ENCODE measurements at regions not wholly inside any gene's neighbourhood (a gene's known extent, or its start where the extent isn't known, plus 50 kb on each side); places are given as distances from the start of the nearest gene placed in this dataset.

GRCh38 chr9:82234160-82234943 is 245.8 kb downstream of the SPATA31D1 start:
- Histone ChIP-seq H3K9ac (ENCODE audit: low read length) (no peak overlapping the region), H2AFZ (ENCODE audit: low read depth, low read length, poor library complexity, severe bottlenecking) (no peak overlapping the region), H3K27ac (ENCODE audit: low read depth, low read length) (no peak overlapping the region), H3K4me1 (ENCODE audit: control insufficient read depth in 1 of 2, insufficient read depth in 2 of 2, low read length in 2 of 2) (no peaks in the 10 kb centered on the region), H3K9me2 (ENCODE audit: insufficient read depth) (no peaks in the 10 kb centered on the region), H3K9me3 (ENCODE audit: control insufficient read depth in 1 of 2, insufficient read depth in 1 of 2, low read depth in 1 of 2, low read length in 2 of 2) (no peaks in the 10 kb centered on the region; a peak in 1 of 4 replicates), H3K4me2 (ENCODE audit: low read length) (no peak overlapping the region), H3K79me2 (ENCODE audit: insufficient read depth, low read length) (no peaks in the 10 kb centered on the region), H3K36me3 (ENCODE audit: control insufficient read depth in 1 of 2, insufficient read depth in 2 of 2, low read length in 2 of 2) (no peaks in the 10 kb centered on the region), H3K4me3 (replicated peaks in 1 of 2; ENCODE audit: low read depth in 1 of 2, low read length in 2 of 2) (no peak overlapping the region), H3K27me3 (ENCODE audit: insufficient read depth, low read length) (no peaks in the 10 kb centered on the region), H4K20me1 (ENCODE audit: insufficient read depth) (no peaks in the 10 kb centered on the region)
- ChIA-PET RAD21 (ENCODE audit: low non-redundant PET in 1 of 2, low total read pairs in 2 of 2, uncharacterized antibody in 2 of 2, unreplicated experiment in 2 of 2) (no interaction called here), POLR2A (no interaction called here), CTCF (no interaction called here)
- no peak for ATAC-seq
- no peak for DNase-seq (ENCODE audit: low read depth, low spot score)
- BruUV-seq (replicated peaks): no TSS peak
- intact Hi-C loops (cut with micrococcal nuclease): no loop called here
- no peak for TF ChIP-seq RAD21 (IDR thresholded peaks at IDR 0.05; ENCODE audit: low read depth)
- no peak for TF ChIP-seq TCF7L2 (IDR thresholded peaks at IDR 0.05; ENCODE audit: borderline replicate concordance, extremely low read depth, insufficient read depth, insufficient read length)
- TF ChIP-seq REST (IDR thresholded peaks at IDR 0.05; ENCODE audit: low read depth): no peak
- no peak for TF ChIP-seq POLR2A (IDR thresholded peaks at IDR 0.05; ENCODE audit: borderline replicate concordance, extremely low read depth, insufficient read depth, insufficient read length)
- no peak for TF ChIP-seq EZH2phosphoT487 (IDR thresholded peaks at IDR 0.05; ENCODE audit: borderline replicate concordance)
- no peak for TF ChIP-seq ZBTB33 (IDR thresholded peaks at IDR 0.05; ENCODE audit: extremely low read depth, insufficient replicate concordance, low read length)
- no peak for TF ChIP-seq CTCF (IDR thresholded peaks at IDR 0.05 in 2 of 3, conservative IDR thresholded peaks at IDR 0.05 in 1 of 3; ENCODE audit: borderline replicate concordance in 1 of 3, insufficient read depth in 1 of 3, low read depth in 2 of 3, low read length in 2 of 3)
- TF ChIP-seq SIN3A (IDR thresholded peaks at IDR 0.05; ENCODE audit: low read depth): no peak
